Esophagus squamous epithelium (tissue), 5 donors: ENCODE measurements at regions not wholly inside any gene's neighbourhood (a gene's known extent, or its start where the extent isn't known, plus 50 kb on each side); places are given as distances from the start of the nearest gene placed in this dataset.

Experiments used
- DNase-seq: peaks from one replicate; lab custom pipeline; 2025; lab: John Stamatoyannopoulos, UW
- H3K27ac ChIP-seq, 4 donors: fragments of 200-600 bp; sonication (generic); one replicate each; pipeline ENCODE4 v1.5.1; 2016 to 2019; ENCODE audit warnings: mild to moderate bottlenecking in 1 of 4
- H3K27me3 ChIP-seq, 4 donors: fragments of 200-600 bp; sonication (generic); 1 replicate in 3 of 4; 2 replicates in 1 of 4; pipeline versions ENCODE4 v1.5.1 to v1.6.0; 2017 to 2021; ENCODE audit warnings: antibody characterized with exemption in 1 of 4
- H3K36me3 ChIP-seq, 3 donors: fragments of 200-600 bp; sonication (generic); one replicate each; pipeline ENCODE4 v1.5.1; 2016 to 2019
- H3K4me1 ChIP-seq, 3 donors: fragments of 200-600 bp; sonication (generic); one replicate each; pipeline ENCODE4 v1.5.1; 2017 to 2019
- H3K4me3 ChIP-seq, 4 donors: fragments of 200-600 bp; sonication (generic); 1 replicate in 3 of 4; 2 replicates in 1 of 4; pipeline ENCODE4 v1.5.1; 2016 to 2019; ENCODE audit warnings: mild to moderate bottlenecking in 2 of 4, moderate library complexity in 1 of 4
- H3K9me3 ChIP-seq, 3 donors: fragments of 200-600 bp; sonication (generic); one replicate each; pipeline ENCODE4 v1.5.1; 2016 to 2019
- POLR2A ChIP-seq, 4 donors: fragments of 450-650 bp; IDR thresholded peaks; one replicate each; pipeline ENCODE4 v1.6.1; 2017; ENCODE audit warnings: antibody characterized with exemption in 4 of 4, mild to moderate bottlenecking in 4 of 4, moderate library complexity in 3 of 4
- WGBS, 2 donors: methylation state at CpG; one replicate each; pipeline ENCODE4 v1.1.5; 2018; 5-methylcytosine and 5-hydroxymethylcytosine counted together
- intact Hi-C: fragments of 100-400 bp; cut with DNase I; formaldehyde crosslinking; loops from one replicate; pipeline ENCODE4 v1.15.0; 2022
- TF ChIP-seq, protein P1 (sequence below), 6 experiments: fragments of 450-650 bp in 4 of 6; fragments of 200-600 bp in 2 of 6; sonication (generic) in 2 of 6; IDR thresholded peaks; one replicate each; pipeline ENCODE4 v1.5.1; 2016 to 2019; ENCODE audit warnings: antibody characterized with exemption in 6 of 6, mild to moderate bottlenecking in 4 of 6, moderate library complexity in 4 of 6
- donor health status: DM: yes; HTN: yes; CAD: no.

DNA sequence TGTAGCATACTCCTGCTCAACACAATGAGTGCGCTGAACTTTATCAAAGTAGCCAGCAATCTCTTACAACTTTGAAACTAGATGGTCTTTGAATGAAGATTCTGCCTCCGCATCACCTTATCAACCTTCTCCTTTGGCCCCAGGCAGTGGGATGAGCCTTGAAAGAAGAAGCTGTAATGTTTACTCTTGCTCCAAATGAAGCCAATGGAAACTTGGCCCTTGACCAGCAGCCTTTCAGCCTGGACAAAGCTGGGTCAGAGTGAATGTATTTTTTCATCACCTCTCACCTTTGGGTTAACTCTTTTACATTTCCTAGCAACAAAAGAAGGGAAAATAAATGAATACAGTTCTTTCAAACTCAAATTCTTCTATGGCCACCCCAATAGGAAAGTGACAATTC is 359.1 kb downstream of the KCNA4 start:
- WGBS, 2 donors, result 67 to 69% methylated on average over 2 of the region's 2 CpGs
- no peaks in the 10 kb centered on the region for H3K9me3 ChIP-seq
- no peak for TF ChIP-seq POLR2A (IDR thresholded peaks at IDR 0.05)
- TF ChIP-seq, protein P1, sequence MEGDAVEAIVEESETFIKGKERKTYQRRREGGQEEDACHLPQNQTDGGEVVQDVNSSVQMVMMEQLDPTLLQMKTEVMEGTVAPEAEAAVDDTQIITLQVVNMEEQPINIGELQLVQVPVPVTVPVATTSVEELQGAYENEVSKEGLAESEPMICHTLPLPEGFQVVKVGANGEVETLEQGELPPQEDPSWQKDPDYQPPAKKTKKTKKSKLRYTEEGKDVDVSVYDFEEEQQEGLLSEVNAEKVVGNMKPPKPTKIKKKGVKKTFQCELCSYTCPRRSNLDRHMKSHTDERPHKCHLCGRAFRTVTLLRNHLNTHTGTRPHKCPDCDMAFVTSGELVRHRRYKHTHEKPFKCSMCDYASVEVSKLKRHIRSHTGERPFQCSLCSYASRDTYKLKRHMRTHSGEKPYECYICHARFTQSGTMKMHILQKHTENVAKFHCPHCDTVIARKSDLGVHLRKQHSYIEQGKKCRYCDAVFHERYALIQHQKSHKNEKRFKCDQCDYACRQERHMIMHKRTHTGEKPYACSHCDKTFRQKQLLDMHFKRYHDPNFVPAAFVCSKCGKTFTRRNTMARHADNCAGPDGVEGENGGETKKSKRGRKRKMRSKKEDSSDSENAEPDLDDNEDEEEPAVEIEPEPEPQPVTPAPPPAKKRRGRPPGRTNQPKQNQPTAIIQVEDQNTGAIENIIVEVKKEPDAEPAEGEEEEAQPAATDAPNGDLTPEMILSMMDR (IDR thresholded peaks at IDR 0.05), result no peak
- no peaks in the 10 kb centered on the region for H3K27me3 ChIP-seq
- H3K4me3 ChIP-seq, result no peak overlapping the region
- intact Hi-C loops, result no loop called here
- no peaks in the 10 kb centered on the region for H3K4me1 ChIP-seq
- H3K36me3 ChIP-seq, result no peaks in the 10 kb centered on the region
- DNase-seq, result no peak
- H3K27ac ChIP-seq, result no peak overlapping the region

DNA sequence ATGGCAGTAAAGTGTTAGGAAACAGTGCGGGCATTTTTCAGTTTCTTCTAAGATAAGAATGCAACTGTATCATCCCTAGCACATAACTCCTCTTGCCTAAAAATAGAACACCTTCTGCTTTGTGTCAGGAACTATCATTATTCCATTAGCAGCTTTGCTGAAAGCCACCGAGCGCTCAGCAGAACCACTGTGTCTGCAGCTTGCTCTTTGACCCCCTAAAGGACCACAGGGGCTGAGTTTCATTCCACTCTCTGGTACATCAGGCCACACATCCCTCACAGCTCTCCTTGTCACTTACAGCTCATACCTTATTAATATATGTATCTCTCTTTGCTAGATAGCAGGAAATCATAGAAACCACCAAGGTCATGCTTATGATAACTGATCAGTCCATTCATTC is 360.2 kb downstream of the KCNA4 start:
- DNase-seq, result no peak
- Histone ChIP-seq H3K4me3 (no peak overlapping the region), H3K9me3 (no peaks in the 10 kb centered on the region), H3K27ac (no peak overlapping the region), H3K27me3 (no peaks in the 10 kb centered on the region), H3K4me1 (no peaks in the 10 kb centered on the region), H3K36me3 (no peaks in the 10 kb centered on the region)
- WGBS, 2 donors, result 54 to 86% methylated on average over 3 of the region's 3 CpGs
- TF ChIP-seq, protein P1 (IDR thresholded peaks at IDR 0.05), result no peak
- no peak for TF ChIP-seq POLR2A (IDR thresholded peaks at IDR 0.05)
- intact Hi-C loops, result no loop called here

DNA sequence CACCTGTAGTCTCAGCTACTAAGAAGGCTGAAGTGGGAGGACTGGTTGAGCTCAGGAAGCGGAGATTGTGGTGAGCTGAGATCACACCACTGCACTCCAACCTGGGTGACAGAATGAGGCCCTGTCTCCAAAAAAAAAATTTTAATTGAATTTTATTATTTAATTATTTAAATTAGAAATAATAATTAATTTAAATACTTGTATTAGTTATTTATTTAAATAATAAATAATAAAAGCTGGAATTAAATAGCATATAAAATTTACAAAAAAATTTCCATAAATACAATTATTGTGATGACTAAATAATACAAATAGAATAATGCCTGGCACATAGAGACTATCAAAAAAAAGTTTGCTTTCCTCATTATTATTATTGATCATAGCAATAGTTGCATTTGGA is 371.5 kb downstream of the KCNA4 start:
- Histone ChIP-seq H3K4me1 (no peaks in the 10 kb centered on the region), H3K9me3 (no peaks in the 10 kb centered on the region), H3K4me3 (no peak overlapping the region), H3K27ac (no peak overlapping the region), H3K36me3 (no peaks in the 10 kb centered on the region), H3K27me3 (no peaks in the 10 kb centered on the region)
- intact Hi-C loops, result no loop called here
- TF ChIP-seq, protein P1 (IDR thresholded peaks at IDR 0.05), result no peak
- TF ChIP-seq POLR2A (IDR thresholded peaks at IDR 0.05), result no peak
- DNase-seq, result no peak
- WGBS, 2 donors, result 88 to 94% methylated on average over 1 of the region's 1 CpG

DNA sequence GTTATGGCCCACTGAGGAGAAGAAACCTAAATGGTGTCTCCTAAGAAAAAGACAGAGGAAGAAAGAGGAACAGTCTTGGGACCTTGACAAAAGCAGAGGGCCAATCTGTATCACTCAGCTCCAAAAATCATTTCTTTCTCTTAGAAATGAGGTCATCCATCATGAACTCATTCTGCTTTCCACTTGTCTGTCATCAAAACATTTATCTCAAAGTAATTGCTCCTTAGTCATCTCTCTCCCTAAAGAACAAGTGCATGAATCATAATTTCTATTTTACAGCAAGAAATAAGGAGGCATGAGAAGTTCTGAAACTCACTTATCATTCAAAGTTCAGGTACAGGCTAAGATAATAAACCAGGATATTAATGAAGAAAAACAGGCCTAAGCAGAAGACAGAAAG is 375.6 kb downstream of the KCNA4 start:
- H3K27me3 ChIP-seq, result no peaks in the 10 kb centered on the region
- intact Hi-C loops, result no loop called here
- no peak overlapping the region for H3K4me3 ChIP-seq
- no peak overlapping the region for H3K27ac ChIP-seq
- DNase-seq, result no peak
- no peaks in the 10 kb centered on the region for H3K4me1 ChIP-seq
- no peaks in the 10 kb centered on the region for H3K36me3 ChIP-seq
- no peaks in the 10 kb centered on the region for H3K9me3 ChIP-seq
- no peak for TF ChIP-seq POLR2A (IDR thresholded peaks at IDR 0.05)
- TF ChIP-seq, protein P1 (IDR thresholded peaks at IDR 0.05), result no peak

DNA sequence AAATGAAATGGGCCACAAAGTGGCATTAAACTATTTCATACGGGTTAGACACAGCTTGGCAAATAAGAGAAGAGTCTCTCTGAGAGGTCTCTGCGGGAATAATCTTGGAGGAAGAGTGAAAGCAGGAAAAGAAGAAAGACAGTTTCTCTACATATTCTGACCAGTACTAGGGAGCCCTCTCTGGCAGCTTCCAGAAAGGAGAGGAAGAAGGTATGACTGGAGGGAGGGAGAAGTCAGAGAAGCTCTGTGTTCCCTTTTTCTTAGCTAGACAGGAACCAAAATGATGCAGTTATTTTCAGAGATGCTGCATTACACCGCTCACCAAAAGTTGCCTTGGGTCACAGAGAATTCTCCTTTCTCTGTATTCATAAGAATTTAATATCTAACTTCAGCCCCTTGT is 382.1 kb downstream of the KCNA4 start:
- DNase-seq, result no peak
- 71 to 78% methylated on average over 3 of the region's 3 CpGs for WGBS, 2 donors
- H3K9me3 ChIP-seq, result no peaks in the 10 kb centered on the region

More for the DNA sequence above, 382.1 kb downstream of the KCNA4 start:
- Histone ChIP-seq H3K36me3 (no peaks in the 10 kb centered on the region), H3K27me3 (no peaks in the 10 kb centered on the region), H3K27ac (no peak overlapping the region), H3K4me1 (no peaks in the 10 kb centered on the region), H3K4me3 (no peak overlapping the region)
- TF ChIP-seq, protein P1 (IDR thresholded peaks at IDR 0.05), result no peak
- no peak for TF ChIP-seq POLR2A (IDR thresholded peaks at IDR 0.05)
- intact Hi-C loops, result no loop called here
